GM19239 (cell line): ENCODE measurements at regions not wholly inside any gene's neighbourhood (a gene's known extent, or its start where the extent isn't known, plus 50 kb on each side); places are given as distances from the start of the nearest gene placed in this dataset.
A peak's percentile ranks its signal among the peaks of the same experiment; 100 is the strongest.

Source experiments
- DNase-seq: peaks from one replicate; pipeline ENCODE4 v3.0.0; 2011; ENCODE audit warnings: low spot score; ENCODE audit not compliant: insufficient read length
- FAIRE-seq: peaks from 2 replicates; lab custom pipeline; 2011; peaks lifted over from hg19 to GRCh38; lab: Jason Lieb, UNC

DNA sequence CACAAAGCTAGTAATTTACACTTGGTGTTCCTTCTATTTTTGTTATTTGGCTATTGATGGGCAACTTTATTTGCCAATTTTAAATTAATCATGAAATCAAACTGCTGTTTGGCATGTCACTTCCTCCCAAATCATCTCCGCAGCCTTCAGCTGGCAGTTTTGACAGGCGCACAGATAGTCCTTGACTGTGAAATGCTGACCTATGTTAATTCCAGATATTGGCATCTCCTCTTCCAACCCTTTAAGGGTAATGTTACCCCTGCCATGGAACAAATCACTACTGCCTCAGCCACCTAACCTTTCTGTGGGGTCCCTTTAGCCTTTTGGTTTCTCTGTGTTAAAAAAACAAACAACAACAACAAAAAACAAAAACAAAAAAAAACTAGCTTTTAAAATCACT lies 182.4 kb upstream of the TANK start:
- no peak for FAIRE-seq
- no peak for DNase-seq

DNA sequence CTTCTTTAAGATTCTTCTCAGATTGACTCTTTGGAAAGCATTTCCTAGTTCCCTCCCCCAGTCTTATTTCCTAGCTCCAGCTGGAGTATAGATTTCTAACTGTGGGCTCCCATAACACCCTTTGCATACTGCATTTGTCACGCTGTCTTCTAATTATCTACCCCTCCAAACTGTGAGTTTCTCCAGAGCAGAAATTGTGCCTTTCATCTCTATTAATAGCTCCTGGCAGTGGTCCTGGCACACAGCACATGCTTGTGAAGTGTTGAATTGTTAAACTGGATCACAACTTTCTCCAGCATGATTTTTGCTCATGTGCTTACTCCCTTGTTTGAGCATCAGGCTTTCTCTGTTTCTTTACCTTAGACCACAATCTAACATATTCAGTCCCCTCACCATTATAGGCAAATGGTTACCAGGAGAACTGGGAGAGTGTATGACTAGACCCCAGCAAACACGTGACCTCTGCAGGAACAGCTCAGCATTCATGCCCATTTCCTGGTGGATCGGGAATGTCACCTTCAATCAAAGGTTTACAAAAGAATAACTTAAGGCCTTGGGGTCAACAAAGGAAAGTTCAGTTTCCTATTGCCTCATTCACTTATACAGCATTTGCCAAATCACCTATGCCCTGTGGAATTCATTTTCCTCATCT lies 175.7 kb upstream of the TANK start:
- FAIRE-seq = no peak
- no peak for DNase-seq

DNA sequence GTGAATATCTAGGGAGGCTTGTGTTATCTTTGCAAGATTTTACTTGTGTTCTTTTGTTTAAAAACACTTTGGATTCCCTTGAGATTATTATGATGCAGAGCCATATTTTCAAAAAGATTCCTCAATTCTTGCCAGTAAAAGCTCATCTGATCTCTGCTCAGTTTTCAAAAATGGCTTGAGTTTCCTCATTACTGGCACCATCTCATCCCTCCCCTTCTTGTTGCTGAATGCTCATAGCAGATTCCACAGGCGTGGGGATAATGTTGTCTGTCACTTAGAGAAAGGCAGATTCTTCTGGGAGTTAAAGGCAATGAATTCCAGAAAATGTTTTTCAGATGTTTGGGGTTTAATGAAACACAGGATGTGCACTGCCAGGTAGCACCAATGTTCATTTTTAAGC lies 170.4 kb upstream of the TANK start:
- FAIRE-seq = no peak
- no peak for DNase-seq

DNA sequence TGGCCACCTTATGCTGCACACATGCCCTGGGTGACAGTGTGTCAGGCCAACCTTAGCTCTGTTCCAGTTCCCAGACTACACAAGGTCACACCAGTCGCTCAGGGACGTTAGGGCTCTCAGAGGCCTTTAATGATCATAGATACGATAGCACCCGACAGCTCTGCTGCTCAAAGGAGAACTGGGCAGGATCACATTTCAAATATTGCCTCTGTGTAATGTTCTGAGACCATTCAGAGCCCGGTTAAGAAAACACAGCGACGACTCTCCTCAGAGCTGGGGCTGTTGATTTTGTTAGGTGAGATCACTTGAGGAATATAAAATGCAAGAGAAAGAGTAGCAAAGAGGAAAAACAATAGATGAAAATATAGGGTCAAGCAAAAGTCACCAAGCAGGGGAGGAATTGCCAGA lies 166.6 kb upstream of the TANK start:
- DNase-seq (no peak), FAIRE-seq (no peak)

GRCh38 chr2:160994141-160995002 lies 165.9 kb upstream of the TANK start:
- FAIRE-seq = peak; percentile 88
- DNase-seq = peak; percentile 20

GRCh38 chr2:160996584-160996983 lies 163.6 kb upstream of the TANK start:
- DNase-seq (no peak), FAIRE-seq (no peak)

DNA sequence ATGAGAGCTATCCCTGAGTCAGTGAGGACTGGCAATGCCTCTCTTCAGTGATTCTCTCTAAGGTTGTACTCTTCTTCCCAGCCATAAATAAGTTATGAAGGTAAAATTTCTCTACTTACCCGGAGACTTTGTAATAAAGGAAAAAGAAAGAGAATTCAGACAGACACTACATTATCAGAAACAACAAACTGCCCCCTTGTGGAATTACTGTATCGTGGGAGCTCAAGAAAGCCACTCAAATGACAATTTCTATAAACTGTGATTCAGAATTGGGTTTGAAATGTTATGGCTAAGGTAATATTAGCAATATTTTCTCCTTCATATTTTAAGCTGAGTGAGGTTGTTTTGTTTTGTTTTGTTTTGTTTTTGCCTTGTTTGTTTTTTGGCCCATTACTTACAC lies 155.8 kb upstream of the TANK start:
- DNase-seq (no peak), FAIRE-seq (no peak)

DNA sequence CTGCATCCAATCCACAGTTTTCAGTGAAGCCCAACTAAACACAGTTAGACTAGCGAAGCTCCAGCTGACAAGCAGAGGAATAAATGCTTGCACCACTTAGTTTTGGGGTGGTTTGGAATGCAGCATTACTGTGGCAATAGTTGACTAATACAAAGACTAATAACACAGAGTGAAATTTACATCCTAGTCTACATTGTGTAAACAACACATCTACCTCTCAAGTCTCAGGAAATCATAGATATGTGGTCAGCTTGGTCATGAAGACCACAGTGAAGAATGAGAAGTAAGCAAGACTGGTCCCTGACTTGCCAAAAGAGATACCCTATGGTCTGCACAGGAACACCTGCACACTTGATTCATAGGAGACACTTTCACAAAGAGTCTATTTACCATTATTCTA lies 155.1 kb upstream of the TANK start:
- no peak for FAIRE-seq
- DNase-seq = no peak

GRCh38 chr2:161008311-161008710 lies 151.9 kb upstream of the TANK start:
- DNase-seq (no peak), FAIRE-seq (no peak)

DNA sequence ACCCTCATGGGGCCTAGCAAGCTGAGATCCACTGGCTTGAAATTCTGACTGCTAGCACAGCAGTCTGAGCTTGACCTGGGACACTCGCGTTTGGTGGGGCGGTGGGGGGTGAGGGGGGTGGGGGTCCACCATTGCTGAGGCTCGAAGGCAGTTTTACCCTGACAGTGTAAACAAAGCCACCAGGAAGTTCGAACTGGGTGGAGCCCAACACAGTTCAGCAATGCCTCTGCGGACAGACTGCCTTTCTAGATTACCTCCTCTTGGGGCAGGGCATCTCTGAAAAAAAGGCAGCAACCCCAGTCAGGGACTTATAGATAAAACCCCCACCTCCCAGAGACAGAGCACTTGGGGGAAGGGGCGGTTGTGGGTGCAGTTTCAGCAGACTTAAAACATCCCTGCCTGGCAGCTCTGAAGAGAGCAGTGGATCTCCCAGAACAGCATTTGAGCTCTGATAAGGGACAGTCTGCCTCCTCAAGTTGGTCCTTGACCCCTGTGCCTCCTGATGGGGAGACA lies 149.7 kb upstream of the TANK start:
- no peak for DNase-seq
- no peak for FAIRE-seq

GRCh38 chr2:161017780-161018470 lies 142.3 kb upstream of the TANK start:
- DNase-seq (no peak), FAIRE-seq (no peak)

GRCh38 chr2:161019311-161019710 lies 140.9 kb upstream of the TANK start:
- DNase-seq = no peak
- FAIRE-seq = no peak

DNA sequence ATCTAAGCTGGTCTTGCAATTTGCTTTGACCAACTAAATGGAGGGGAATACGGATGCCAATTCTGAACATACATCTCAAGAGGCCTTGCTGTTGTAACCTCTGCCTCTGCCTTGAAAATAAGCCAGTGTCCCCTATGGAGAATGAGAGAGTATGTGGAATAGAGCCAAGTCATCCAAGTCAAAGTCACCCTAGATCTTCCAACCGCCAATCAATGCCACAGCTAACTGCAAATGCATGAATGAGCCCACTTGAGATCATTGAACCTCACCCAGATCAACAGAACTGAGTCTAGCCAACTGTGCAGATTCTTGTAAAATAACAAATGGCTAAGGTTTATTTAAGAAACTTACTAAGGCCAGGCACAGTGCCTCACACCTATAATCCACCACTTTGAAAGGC lies 139.8 kb upstream of the TANK start:
- FAIRE-seq (no peak), DNase-seq (no peak)

DNA sequence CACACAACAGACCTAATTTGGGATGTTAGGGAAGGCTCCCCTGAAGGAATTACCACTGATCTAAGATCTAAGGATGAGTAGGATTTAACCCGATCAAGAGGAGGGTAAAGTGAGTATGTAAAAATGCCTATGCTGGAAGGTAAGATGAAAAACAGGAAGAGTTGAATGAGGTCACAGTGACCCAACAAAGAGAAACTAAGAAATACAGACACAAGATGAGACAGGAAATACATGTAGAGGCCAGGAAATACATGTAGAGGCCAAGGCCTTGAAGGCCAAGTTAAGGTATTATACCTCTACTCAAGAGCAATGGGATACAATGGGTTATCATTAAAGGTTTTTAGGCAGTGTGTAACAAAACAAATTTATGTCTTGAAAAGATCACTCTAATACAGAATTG lies 131.6 kb upstream of the TANK start:
- DNase-seq (no peak), FAIRE-seq (no peak)

GRCh38 chr2:161029321-161029720 lies 130.9 kb upstream of the TANK start:
- FAIRE-seq = no peak

GRCh38 chr2:161030260-161031063 lies 129.8 kb upstream of the TANK start:
- no peak for DNase-seq

More at GRCh38 chr2:161029321-161029720, 130.9 kb upstream of the TANK start:
- DNase-seq = no peak

DNA sequence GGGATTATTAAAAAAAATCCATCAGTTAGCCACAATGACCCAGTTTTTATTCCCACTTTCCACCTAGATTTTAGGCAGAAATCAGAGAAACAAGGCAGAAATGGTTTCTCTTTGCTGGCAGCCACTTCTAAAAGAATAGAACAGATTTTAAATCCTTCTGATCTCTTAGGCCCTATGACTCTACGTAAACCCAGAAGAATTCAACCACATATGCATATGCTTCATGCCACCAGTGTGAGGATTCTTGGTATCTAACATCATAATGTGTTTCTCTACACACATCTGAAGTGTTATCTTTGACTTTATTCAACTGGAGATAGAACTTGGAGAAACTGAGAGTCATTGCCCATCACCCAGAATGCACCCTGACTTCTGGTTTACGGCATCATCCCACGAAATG lies 128.7 kb upstream of the TANK start:
- DNase-seq (no peak), FAIRE-seq (no peak)

More at GRCh38 chr2:161030260-161031063, 129.8 kb upstream of the TANK start:
- FAIRE-seq = no peak

DNA sequence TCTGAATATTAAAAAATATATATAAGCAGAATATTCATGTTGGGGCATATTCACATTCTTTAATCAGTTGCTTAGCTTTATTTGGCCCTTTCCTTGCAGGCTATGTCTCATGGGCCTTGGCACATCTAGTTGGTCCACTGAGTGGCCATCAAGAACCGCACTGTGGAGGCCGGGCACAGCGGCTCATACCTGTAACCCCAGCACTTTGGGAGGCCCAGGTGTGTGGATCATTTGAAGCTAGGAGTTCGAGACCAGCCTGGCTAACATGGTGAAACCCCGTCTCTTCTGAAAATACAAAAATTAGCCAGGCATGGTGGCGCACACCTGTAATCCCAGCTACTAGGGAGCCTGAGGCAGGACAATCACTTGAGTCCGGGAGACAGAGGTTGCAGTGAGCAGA lies 127.6 kb upstream of the TANK start:
- DNase-seq (no peak), FAIRE-seq (no peak)

DNA sequence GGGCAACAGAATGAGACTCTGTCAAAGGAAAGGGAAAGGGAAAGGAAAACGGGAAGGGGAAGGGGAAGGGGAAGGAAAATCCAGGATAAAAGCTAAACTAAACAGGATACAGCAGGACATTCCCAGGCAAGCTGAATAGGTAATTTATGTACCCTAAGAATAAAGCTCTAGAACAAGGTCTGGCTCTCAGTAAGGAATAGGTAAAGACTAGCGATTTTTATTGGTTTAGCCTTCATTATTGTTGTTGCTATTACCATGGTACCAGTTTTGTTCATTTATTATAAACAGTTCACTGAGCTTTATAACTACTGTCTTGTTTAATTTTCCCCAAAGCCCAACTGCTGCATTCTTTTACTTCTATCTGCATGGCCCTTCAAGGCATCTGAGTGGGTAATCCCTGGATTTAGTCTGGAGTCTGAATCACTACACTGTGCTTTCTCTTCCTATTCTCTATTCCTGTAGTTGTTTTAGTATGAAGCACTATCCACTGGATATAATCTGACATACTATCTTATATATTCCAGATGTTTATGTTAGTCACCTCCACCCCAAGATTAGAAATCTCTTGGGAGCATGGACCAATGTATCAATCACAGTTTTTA lies 127.1 kb upstream of the TANK start:
- FAIRE-seq = no peak
- DNase-seq = no peak

DNA sequence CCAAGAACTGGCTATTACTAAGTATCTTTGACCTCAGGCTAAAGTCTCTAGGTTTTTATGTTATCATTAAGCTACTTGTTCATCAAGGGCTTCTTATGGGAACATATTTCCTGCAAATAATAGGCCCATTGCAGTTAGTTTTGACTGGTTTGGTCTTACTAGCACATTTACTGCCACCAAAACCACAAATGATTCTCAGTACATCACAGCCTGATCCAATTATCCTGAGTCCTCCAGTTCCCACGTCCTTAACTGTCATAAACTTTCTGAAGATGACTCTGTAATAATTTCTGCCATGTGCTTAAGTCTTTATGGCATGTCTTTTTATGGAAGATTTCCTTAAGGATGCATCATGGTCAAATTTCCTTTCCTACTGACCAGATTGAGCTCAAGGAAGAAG lies 123.3 kb upstream of the TANK start:
- DNase-seq (no peak), FAIRE-seq (no peak)
